Panc1 (cell line): ENCODE measurements at regions not wholly inside any gene's neighbourhood (a gene's known extent, or its start where the extent isn't known, plus 50 kb on each side); places are given as distances from the start of the nearest gene placed in this dataset.

Experiments used
- ATAC-seq: fragments of 200-7000 bp; cut with Tn5 transposase; 2 replicates; pipeline ENCODE4 v1.9.1; 2020; ENCODE audit warnings: mild to moderate bottlenecking, moderate library complexity
- BruUV-seq: library from RNA; stranded (reverse); fragments of 400-500 nt; replicated peaks from 2 replicates; lab custom pipeline; 2021; lab: Mats Ljungman, UMichigan
- CTCF ChIA-PET: fragments of 300-600 bp; sonication (Branson Sonifier 250); formaldehyde crosslinking; loops from one replicate; lab custom pipeline; 2022; ENCODE audit warnings: antibody characterized with exemption; lab: Charles Lee
- POLR2A ChIA-PET: fragments of 300-600 bp; sonication (Branson Sonifier 250); formaldehyde crosslinking; loops from one replicate; lab custom pipeline; 2022; ENCODE audit warnings: antibody characterized with exemption; lab: Charles Lee
- DNase-seq: peaks from one replicate; pipeline ENCODE4 v3.0.0-alpha.2; 2010; ENCODE audit warnings: low read depth, low spot score
- H3K27ac ChIP-seq: 2 replicates; pipeline ENCODE4 v1.5.1; 2011; ENCODE audit warnings: mild to moderate bottlenecking, low read length, inconsistent platforms
- H3K27me3 ChIP-seq: fragments of 200-500 bp; sonication (Bioruptor generic); 2 replicates; pipeline ENCODE4 v1.6.0; 2014; ENCODE audit warnings: low read length, inconsistent platforms; ENCODE audit not compliant: control insufficient read depth, insufficient read depth
- H3K36me3 ChIP-seq: fragments of 200-500 bp; sonication (Bioruptor generic); 2 replicates; pipeline ENCODE4 v1.5.1; 2014; ENCODE audit warnings: inconsistent platforms, mild to moderate bottlenecking, low read length, moderate library complexity; ENCODE audit not compliant: control insufficient read depth, insufficient read depth
- H3K4me1 ChIP-seq: 2 replicates; pipeline ENCODE4 v1.5.1; 2011; ENCODE audit warnings: inconsistent platforms, mild to moderate bottlenecking, low read length, moderate library complexity; ENCODE audit not compliant: control insufficient read depth, insufficient read depth
- H3K4me3 ChIP-seq, 2 experiments: 2 replicates each; pipeline ENCODE4 v1.5.1; 2011 to 2012; ENCODE audit warnings: low read depth in 2 of 2, low read length in 2 of 2, mild to moderate bottlenecking in 2 of 2, inconsistent platforms in 1 of 2, moderate library complexity in 1 of 2
- H3K9me3 ChIP-seq: fragments of 200-500 bp; sonication (Bioruptor generic); 2 replicates; pipeline ENCODE4 v1.5.1; 2014; ENCODE audit warnings: low read depth, mild to moderate bottlenecking, inconsistent platforms, low read length, moderate library complexity; ENCODE audit not compliant: control insufficient read depth, insufficient read depth
- POLR2AphosphoS5 ChIP-seq: IDR thresholded peaks from 2 replicates; pipeline ENCODE4 v1.6.1; 2012; ENCODE audit warnings: mild to moderate bottlenecking, low read depth, low read length, moderate library complexity
- SIN3A ChIP-seq: IDR thresholded peaks from 2 replicates; pipeline ENCODE4 v1.6.1; 2012; ENCODE audit warnings: low read depth, mild to moderate bottlenecking, low read length, moderate library complexity, borderline replicate concordance; ENCODE audit not compliant: insufficient read depth
- TCF7L2 ChIP-seq: IDR thresholded peaks from 2 replicates; pipeline ENCODE4 v1.6.1; 2011; ENCODE audit warnings: mild to moderate bottlenecking, low read depth, low read length, inconsistent platforms
- in situ Hi-C: cut with HindIII; loops from 2 replicates; pipeline ENCODE4 v1.10.0; 2016; ENCODE audit warnings: low sequenced_read_pairs, low pct_unique_long_range_greater_than_20kb
- intact Hi-C: fragments of 100-400 bp; cut with micrococcal nuclease; formaldehyde crosslinking; loops from one replicate; pipeline ENCODE4 v1.10.0; 2022; ENCODE audit not compliant: unreplicated experiment
- TF ChIP-seq, protein P1 (sequence below), 2 experiments: IDR thresholded peaks; 2 replicates each; pipeline ENCODE4 v1.6.1; 2011 to 2012; ENCODE audit warnings: low read depth in 2 of 2, control low read depth in 1 of 2, low read length in 1 of 2, mild to moderate bottlenecking in 1 of 2, moderate library complexity in 1 of 2; ENCODE audit not compliant: insufficient read depth in 1 of 2
- TF ChIP-seq, protein P2 (sequence below): fragments of 450-650 bp; IDR thresholded peaks from 2 replicates; pipeline ENCODE4 v1.5.1; 2017; ENCODE audit warnings: mild to moderate bottlenecking

DNA sequence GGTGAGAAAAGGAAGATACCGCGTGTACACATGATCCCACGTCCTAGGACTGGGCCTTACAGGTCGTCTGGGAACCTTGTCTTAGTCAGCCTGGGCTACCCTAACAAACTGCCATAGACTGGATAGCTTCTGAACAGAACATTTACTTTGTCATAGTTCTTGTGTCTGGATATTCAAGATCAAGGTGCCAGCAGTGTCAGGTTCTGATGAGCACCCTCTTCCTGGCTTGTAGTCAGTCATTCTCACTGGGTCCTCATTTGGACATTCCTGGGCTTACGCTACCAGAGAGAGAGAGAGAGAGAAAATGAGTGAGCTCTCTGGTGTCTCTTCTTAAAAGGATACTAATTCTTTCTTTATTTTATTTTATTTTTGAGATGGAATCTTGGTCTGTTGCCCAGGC, 685.8 kb upstream of the RBFOX1 start:
- H3K27ac ChIP-seq = no peak overlapping the region
- CTCF ChIA-PET = no interaction called here
- POLR2A ChIA-PET = no interaction called here
- H3K4me3 ChIP-seq = no peak overlapping the region
- H3K27me3 ChIP-seq = peaks cover 26% of the 10 kb centered on the region
- no TSS peak for BruUV-seq
- no peaks in the 10 kb centered on the region for H3K36me3 ChIP-seq
- DNase-seq (no peak), ATAC-seq (no peak)
- intact Hi-C loops (loop anchor here (10.0 kb wide), 1 partner anchor 982 kb away; no protein-coding TSS in a partner anchor), in situ Hi-C loops (no loop called here)
- TF ChIP-seq TCF7L2 (no peak), POLR2AphosphoS5 (no peak), SIN3A (no peak)
- TF ChIP-seq, protein P1, sequence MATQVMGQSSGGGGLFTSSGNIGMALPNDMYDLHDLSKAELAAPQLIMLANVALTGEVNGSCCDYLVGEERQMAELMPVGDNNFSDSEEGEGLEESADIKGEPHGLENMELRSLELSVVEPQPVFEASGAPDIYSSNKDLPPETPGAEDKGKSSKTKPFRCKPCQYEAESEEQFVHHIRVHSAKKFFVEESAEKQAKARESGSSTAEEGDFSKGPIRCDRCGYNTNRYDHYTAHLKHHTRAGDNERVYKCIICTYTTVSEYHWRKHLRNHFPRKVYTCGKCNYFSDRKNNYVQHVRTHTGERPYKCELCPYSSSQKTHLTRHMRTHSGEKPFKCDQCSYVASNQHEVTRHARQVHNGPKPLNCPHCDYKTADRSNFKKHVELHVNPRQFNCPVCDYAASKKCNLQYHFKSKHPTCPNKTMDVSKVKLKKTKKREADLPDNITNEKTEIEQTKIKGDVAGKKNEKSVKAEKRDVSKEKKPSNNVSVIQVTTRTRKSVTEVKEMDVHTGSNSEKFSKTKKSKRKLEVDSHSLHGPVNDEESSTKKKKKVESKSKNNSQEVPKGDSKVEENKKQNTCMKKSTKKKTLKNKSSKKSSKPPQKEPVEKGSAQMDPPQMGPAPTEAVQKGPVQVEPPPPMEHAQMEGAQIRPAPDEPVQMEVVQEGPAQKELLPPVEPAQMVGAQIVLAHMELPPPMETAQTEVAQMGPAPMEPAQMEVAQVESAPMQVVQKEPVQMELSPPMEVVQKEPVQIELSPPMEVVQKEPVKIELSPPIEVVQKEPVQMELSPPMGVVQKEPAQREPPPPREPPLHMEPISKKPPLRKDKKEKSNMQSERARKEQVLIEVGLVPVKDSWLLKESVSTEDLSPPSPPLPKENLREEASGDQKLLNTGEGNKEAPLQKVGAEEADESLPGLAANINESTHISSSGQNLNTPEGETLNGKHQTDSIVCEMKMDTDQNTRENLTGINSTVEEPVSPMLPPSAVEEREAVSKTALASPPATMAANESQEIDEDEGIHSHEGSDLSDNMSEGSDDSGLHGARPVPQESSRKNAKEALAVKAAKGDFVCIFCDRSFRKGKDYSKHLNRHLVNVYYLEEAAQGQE (IDR thresholded peaks at IDR 0.05; ENCODE audit: insufficient read depth in 1 of 2, low read depth in 2 of 2, low read length in 1 of 2) = no peak
- TF ChIP-seq, protein P2, sequence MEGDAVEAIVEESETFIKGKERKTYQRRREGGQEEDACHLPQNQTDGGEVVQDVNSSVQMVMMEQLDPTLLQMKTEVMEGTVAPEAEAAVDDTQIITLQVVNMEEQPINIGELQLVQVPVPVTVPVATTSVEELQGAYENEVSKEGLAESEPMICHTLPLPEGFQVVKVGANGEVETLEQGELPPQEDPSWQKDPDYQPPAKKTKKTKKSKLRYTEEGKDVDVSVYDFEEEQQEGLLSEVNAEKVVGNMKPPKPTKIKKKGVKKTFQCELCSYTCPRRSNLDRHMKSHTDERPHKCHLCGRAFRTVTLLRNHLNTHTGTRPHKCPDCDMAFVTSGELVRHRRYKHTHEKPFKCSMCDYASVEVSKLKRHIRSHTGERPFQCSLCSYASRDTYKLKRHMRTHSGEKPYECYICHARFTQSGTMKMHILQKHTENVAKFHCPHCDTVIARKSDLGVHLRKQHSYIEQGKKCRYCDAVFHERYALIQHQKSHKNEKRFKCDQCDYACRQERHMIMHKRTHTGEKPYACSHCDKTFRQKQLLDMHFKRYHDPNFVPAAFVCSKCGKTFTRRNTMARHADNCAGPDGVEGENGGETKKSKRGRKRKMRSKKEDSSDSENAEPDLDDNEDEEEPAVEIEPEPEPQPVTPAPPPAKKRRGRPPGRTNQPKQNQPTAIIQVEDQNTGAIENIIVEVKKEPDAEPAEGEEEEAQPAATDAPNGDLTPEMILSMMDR = no peak
- no peaks in the 10 kb centered on the region for H3K9me3 ChIP-seq
- no peaks in the 10 kb centered on the region for H3K4me1 ChIP-seq

DNA sequence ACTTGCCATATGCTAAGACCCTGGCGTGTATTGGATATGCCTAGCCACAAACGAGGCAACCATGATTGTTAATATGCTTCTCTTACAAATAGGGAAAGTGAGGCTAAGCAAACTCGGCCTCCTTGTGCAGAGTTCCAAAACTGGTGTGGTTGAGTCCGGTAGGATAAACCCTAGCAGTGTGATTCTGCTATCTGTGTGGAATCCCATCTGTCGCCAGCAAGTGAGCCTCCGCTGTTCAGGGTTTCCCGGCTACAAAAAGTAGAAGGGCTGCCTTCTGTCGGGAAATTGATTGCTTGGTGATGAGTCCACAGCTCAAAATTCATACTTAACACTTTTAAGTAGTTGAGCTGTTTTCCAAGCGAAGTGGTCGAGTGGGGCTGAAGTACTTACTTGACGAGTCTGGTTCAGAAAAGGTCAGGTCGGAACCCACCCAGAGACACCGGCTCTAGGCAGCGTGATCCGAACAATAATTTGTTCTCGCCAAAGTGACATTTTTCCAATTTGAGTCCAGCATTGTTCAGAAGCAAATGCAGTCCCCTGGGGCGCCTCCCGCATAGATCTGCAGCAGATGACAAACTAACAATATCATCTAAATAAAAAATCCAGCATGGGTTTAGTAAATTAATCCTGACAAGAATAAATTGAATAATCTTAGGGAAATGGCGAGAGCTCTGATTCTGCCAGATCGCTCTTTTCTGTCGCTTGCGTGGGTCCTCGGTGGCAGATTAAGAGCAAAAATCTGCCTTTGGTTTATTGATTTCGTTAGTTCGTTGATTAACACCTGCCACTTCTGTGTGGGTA, 686.7 kb upstream of the RBFOX1 start:
- no peak overlapping the region for H3K27ac ChIP-seq
- H3K27me3 ChIP-seq = peaks cover 26% of the 10 kb centered on the region
- in situ Hi-C loops (no loop called here), intact Hi-C loops (loop anchor here (10.0 kb wide), 1 partner anchor 981 kb away; no protein-coding TSS in a partner anchor)
- no peak for TF ChIP-seq SIN3A
- TF ChIP-seq, protein P2 = no peak
- no peak for TF ChIP-seq TCF7L2
- TF ChIP-seq POLR2AphosphoS5 = no peak
- TF ChIP-seq, protein P1 (IDR thresholded peaks at IDR 0.05; ENCODE audit: insufficient read depth in 1 of 2, low read depth in 2 of 2, low read length in 1 of 2) = no peak
- DNase-seq (no peak), ATAC-seq (no peak)
- no peak overlapping the region for H3K4me3 ChIP-seq
- ChIA-PET CTCF (no interaction called here), POLR2A (no interaction called here)
- no TSS peak for BruUV-seq
- no peaks in the 10 kb centered on the region for H3K36me3 ChIP-seq
- no peaks in the 10 kb centered on the region for H3K4me1 ChIP-seq
- no peaks in the 10 kb centered on the region for H3K9me3 ChIP-seq
